SKM-1 treated with dmso at 0.1 percent for 144 hours (cell line): ENCODE measurements at regions not wholly inside any gene's neighbourhood (a gene's known extent, or its start where the extent isn't known, plus 50 kb on each side); places are given as distances from the start of the nearest gene placed in this dataset.

Experiments used
- DNase-seq: peaks from one replicate; lab custom pipeline; 2025; ENCODE audit not compliant: unreplicated experiment; lab: John Stamatoyannopoulos, UW

- DNase-seq, result no peak
Observed at GRCh38 chr2:46850742-46851141, 64.9 kb downstream of the MCFD2 start.

- DNase-seq, result no peak
Observed at GRCh38 chr2:46849721-46850556, 65.7 kb downstream of the MCFD2 start.

- DNase-seq, result no peak
Observed at GRCh38 chr2:46849046-46849715, 66.4 kb downstream of the MCFD2 start.

- no peak for DNase-seq
Observed at GRCh38 chr2:46848447-46848846, 67.2 kb downstream of the MCFD2 start.

- DNase-seq, result no peak
Observed at GRCh38 chr2:46847726-46848412, 67.7 kb downstream of the MCFD2 start.

GRCh38 chr2:46847185-46847710 lies 68.4 kb downstream of the MCFD2 start:
- DNase-seq, result no peak

GRCh38 chr2:46846536-46846935 lies 69.1 kb downstream of the MCFD2 start:
- peak; percentile 11 for DNase-seq

- DNase-seq, result no peak
Observed at GRCh38 chr2:46845542-46846486, 69.8 kb downstream of the MCFD2 start.

GRCh38 chr2:46844443-46844842 lies 71.2 kb downstream of the MCFD2 start:
- DNase-seq, result no peak

- no peak for DNase-seq
Observed at GRCh38 chr2:46844034-46844433, 71.6 kb downstream of the MCFD2 start.

GRCh38 chr2:46843316-46843715 lies 72.3 kb downstream of the MCFD2 start:
- DNase-seq, result no peak

- DNase-seq, result no peak
Observed at GRCh38 chr2:46842876-46843275, 72.7 kb downstream of the MCFD2 start.

- DNase-seq, result peak; percentile 45
Observed at GRCh38 chr2:46841621-46842020, 74.0 kb downstream of the MCFD2 start.

- DNase-seq, result no peak
Observed at GRCh38 chr2:46839045-46839444, 76.6 kb downstream of the MCFD2 start.

- no peak for DNase-seq
Observed at GRCh38 chr2:46837704-46838103, 77.9 kb downstream of the MCFD2 start.

GRCh38 chr2:46837112-46837454 lies 78.5 kb downstream of the MCFD2 start:
- DNase-seq, result no peak

GRCh38 chr2:46836295-46837111 lies 79.1 kb downstream of the MCFD2 start:
- DNase-seq, result no peak

- no peak for DNase-seq
Observed at GRCh38 chr2:46835520-46835919, 80.1 kb downstream of the MCFD2 start.

GRCh38 chr2:46832543-46832942 lies 83.1 kb downstream of the MCFD2 start:
- no peak for DNase-seq

GRCh38 chr2:46831869-46832265 lies 83.7 kb downstream of the MCFD2 start:
- DNase-seq, result no peak
